ENCODE measurements at regions not wholly inside any gene's neighbourhood (a gene's known extent, or its start where the extent isn't known, plus 50 kb on each side); places are given as distances from the start of the nearest gene placed in this dataset.

DNA sequence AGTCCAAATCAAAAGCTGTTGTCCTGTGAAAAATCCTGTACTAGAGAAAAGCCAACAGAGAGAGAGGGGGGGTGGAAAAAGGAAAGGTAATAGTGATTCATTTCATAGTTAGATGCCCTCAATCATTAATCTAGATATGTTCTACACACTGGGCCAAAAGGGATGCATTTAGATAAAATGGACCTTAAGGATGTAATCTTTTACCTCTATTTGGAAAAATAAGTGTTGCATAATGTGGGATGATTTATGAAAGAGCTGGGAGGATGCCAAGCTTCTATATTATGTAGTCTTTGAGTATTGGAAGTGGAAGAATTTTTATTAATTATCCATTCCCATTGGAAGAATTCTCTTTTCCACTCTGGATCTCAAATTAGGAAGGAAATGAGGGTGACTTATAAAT is 480.5 kb upstream of the ZEB2 start:
- H3K9me3 Mint-ChIP-seq = no peaks in the 10 kb centered on the region
- Histone ChIP-seq H2AFZ (ENCODE audit: low read length) (no peak overlapping the region), H3K9ac (ENCODE audit: extremely low read depth, insufficient read length, low read length) (no peak overlapping the region), H3K14ac (ENCODE audit: insufficient read depth, low read length) (no peak overlapping the region), H3K4me2 (ENCODE audit: insufficient read depth, insufficient read length, low read length) (no peak overlapping the region), H2BK120ac (ENCODE audit: low read depth, low read length, poor library complexity, severe bottlenecking) (no peak overlapping the region), H4K20me1 (ENCODE audit: control insufficient read depth, insufficient read depth, insufficient read length) (no peaks in the 10 kb centered on the region), H2BK20ac (ENCODE audit: low read depth, low read length, poor library complexity, severe bottlenecking) (no peak overlapping the region), H3K79me2 (ENCODE audit: insufficient read depth, low read length) (no peaks in the 10 kb centered on the region), H3K9me3 (ENCODE audit: control insufficient read depth, low read depth, low read length) (no peaks in the 10 kb centered on the region), H3K79me1 (ENCODE audit: insufficient read depth, low read depth, low read length, poor library complexity, severe bottlenecking) (no peaks in the 10 kb centered on the region), H3K56ac (ENCODE audit: insufficient read length, low read depth, low read length) (no peak overlapping the region), H3K27me3 (ENCODE audit: insufficient read depth, low read length) (no peaks in the 10 kb centered on the region), H3K23ac (ENCODE audit: insufficient read length, low read depth, low read length) (no peak overlapping the region), H4K5ac (ENCODE audit: insufficient read length, low read depth, low read length) (no peak overlapping the region), H3T11ph (ENCODE audit: low read length) (no peak overlapping the region), H3K23me2 (ENCODE audit: insufficient read length, low read depth, low read length, poor library complexity, severe bottlenecking) (no peaks in the 10 kb centered on the region), H3K4ac (ENCODE audit: low read depth, low read length) (no peak overlapping the region), H3K4me1 (ENCODE audit: insufficient read depth, low read length) (no peaks in the 10 kb centered on the region), H4K91ac (ENCODE audit: insufficient read length, low read depth, low read length) (no peak overlapping the region), H2AK5ac (ENCODE audit: insufficient read length, low read length) (no peak overlapping the region), H4K8ac (replicated peaks; ENCODE audit: insufficient read length, low read depth, low read length) (no peak overlapping the region), H2BK12ac (ENCODE audit: insufficient read length, low read depth, low read length) (no peak overlapping the region), H2BK5ac (ENCODE audit: insufficient read length, low read length) (no peak overlapping the region), H3K27ac (ENCODE audit: insufficient read length, low read depth, low read length) (no peak overlapping the region), H3K18ac (ENCODE audit: insufficient read length, low read depth, low read length) (no peak overlapping the region), H2BK15ac (ENCODE audit: low read depth, low read length) (no peak overlapping the region)
- no peak for DNase-seq
- no peaks in the 10 kb centered on the region for H3K27me3 Mint-ChIP-seq (ENCODE audit: low read depth)
- no peaks in the 10 kb centered on the region for H3K36me3 Mint-ChIP-seq (ENCODE audit: insufficient read depth in 1 of 3, low read depth in 3 of 3)
- H3K4me1 Mint-ChIP-seq = no peaks in the 10 kb centered on the region
- H3K4me3 Mint-ChIP-seq = no peak overlapping the region
- TF ChIP-seq, protein P1, sequence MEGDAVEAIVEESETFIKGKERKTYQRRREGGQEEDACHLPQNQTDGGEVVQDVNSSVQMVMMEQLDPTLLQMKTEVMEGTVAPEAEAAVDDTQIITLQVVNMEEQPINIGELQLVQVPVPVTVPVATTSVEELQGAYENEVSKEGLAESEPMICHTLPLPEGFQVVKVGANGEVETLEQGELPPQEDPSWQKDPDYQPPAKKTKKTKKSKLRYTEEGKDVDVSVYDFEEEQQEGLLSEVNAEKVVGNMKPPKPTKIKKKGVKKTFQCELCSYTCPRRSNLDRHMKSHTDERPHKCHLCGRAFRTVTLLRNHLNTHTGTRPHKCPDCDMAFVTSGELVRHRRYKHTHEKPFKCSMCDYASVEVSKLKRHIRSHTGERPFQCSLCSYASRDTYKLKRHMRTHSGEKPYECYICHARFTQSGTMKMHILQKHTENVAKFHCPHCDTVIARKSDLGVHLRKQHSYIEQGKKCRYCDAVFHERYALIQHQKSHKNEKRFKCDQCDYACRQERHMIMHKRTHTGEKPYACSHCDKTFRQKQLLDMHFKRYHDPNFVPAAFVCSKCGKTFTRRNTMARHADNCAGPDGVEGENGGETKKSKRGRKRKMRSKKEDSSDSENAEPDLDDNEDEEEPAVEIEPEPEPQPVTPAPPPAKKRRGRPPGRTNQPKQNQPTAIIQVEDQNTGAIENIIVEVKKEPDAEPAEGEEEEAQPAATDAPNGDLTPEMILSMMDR (conservative IDR thresholded peaks at IDR 0.05) = no peak
- peak overlapping the region in 1 of 3 experiments; percentile 34; a peak in 1 of 7 replicates for H3K27ac Mint-ChIP-seq
